ENCODE measurements at regions not wholly inside any gene's neighbourhood (a gene's known extent, or its start where the extent isn't known, plus 50 kb on each side); places are given as distances from the start of the nearest gene placed in this dataset.

GRCh38 chr10:69718951-69719350 is 82.8 kb upstream of the COL13A1 start:
- no peaks in the 10 kb centered on the region for H3K36me3 ChIP-seq (ENCODE audit: control insufficient read depth, low read length)
- no peaks in the 10 kb centered on the region for H3K79me2 ChIP-seq (ENCODE audit: control insufficient read depth, low read length)
- H3K9me2 ChIP-seq (replicated peaks; ENCODE audit: control insufficient read depth, low read length) = no peaks in the 10 kb centered on the region
- no peaks in the 10 kb centered on the region for H3K9me3 ChIP-seq (ENCODE audit: control insufficient read depth, insufficient read depth, low read length)
- H3K27ac ChIP-seq (ENCODE audit: low read depth, low read length) = no peak overlapping the region
- no peaks in the 10 kb centered on the region for H4K20me1 ChIP-seq (ENCODE audit: control insufficient read depth, insufficient read depth, low read depth, low read length)
- H3K4me2 ChIP-seq (ENCODE audit: low read length) = no peak overlapping the region
- H3K4me1 ChIP-seq (ENCODE audit: control insufficient read depth, low read length) = no peaks in the 10 kb centered on the region
- TF ChIP-seq CTCF (IDR thresholded peaks at IDR 0.05; ENCODE audit: low read depth, low read length, poor library complexity, severe bottlenecking) (no peak), EZH2phosphoT487 (IDR thresholded peaks at IDR 0.05; ENCODE audit: borderline replicate concordance, low read length) (no peak)
- no peak overlapping the region for H3K4me3 ChIP-seq (ENCODE audit: low read length)
- no peaks in the 10 kb centered on the region for H3F3A ChIP-seq (ENCODE audit: control insufficient read depth, insufficient read depth)
- no peaks in the 10 kb centered on the region; the same call in 1 of the 2 replicates for H3K27me3 ChIP-seq (ENCODE audit: control insufficient read depth, low read length)

- Histone ChIP-seq H3K4me2 (ENCODE audit: low read length) (no peak overlapping the region), H3K27me3 (ENCODE audit: control insufficient read depth, low read length) (no peaks in the 10 kb centered on the region; the same call in 1 of the 2 replicates), H3K4me3 (ENCODE audit: low read length) (no peak overlapping the region), H3K9me3 (ENCODE audit: control insufficient read depth, insufficient read depth, low read length) (no peaks in the 10 kb centered on the region), H3K4me1 (ENCODE audit: control insufficient read depth, low read length) (no peaks in the 10 kb centered on the region), H3K27ac (ENCODE audit: low read depth, low read length) (no peak overlapping the region), H3K9me2 (replicated peaks; ENCODE audit: control insufficient read depth, low read length) (no peaks in the 10 kb centered on the region), H3F3A (ENCODE audit: control insufficient read depth, insufficient read depth) (no peaks in the 10 kb centered on the region), H3K79me2 (ENCODE audit: control insufficient read depth, low read length) (no peaks in the 10 kb centered on the region), H4K20me1 (ENCODE audit: control insufficient read depth, insufficient read depth, low read depth, low read length) (no peaks in the 10 kb centered on the region), H3K36me3 (ENCODE audit: control insufficient read depth, low read length) (no peaks in the 10 kb centered on the region)
- TF ChIP-seq CTCF (IDR thresholded peaks at IDR 0.05; ENCODE audit: low read depth, low read length, poor library complexity, severe bottlenecking) (no peak), EZH2phosphoT487 (IDR thresholded peaks at IDR 0.05; ENCODE audit: borderline replicate concordance, low read length) (no peak)
These were observed 79.9 kb upstream of the COL13A1 start for GRCh38 chr10:69721690-69722310.

GRCh38 chr10:69723653-69724052 is 78.1 kb upstream of the COL13A1 start:
- Histone ChIP-seq H3K4me1 (ENCODE audit: control insufficient read depth, low read length) (no peaks in the 10 kb centered on the region), H3K27me3 (ENCODE audit: control insufficient read depth, low read length) (no peaks in the 10 kb centered on the region), H3K9me3 (ENCODE audit: control insufficient read depth, insufficient read depth, low read length) (no peaks in the 10 kb centered on the region), H3K36me3 (ENCODE audit: control insufficient read depth, low read length) (no peaks in the 10 kb centered on the region), H3K4me3 (ENCODE audit: low read length) (no peak overlapping the region), H3K27ac (ENCODE audit: low read depth, low read length) (no peak overlapping the region), H3K9me2 (replicated peaks; ENCODE audit: control insufficient read depth, low read length) (no peaks in the 10 kb centered on the region), H3K79me2 (ENCODE audit: control insufficient read depth, low read length) (no peaks in the 10 kb centered on the region), H4K20me1 (ENCODE audit: control insufficient read depth, insufficient read depth, low read depth, low read length) (no peaks in the 10 kb centered on the region), H3K4me2 (ENCODE audit: low read length) (no peak overlapping the region), H3F3A (ENCODE audit: control insufficient read depth, insufficient read depth) (no peaks in the 10 kb centered on the region)
- TF ChIP-seq EZH2phosphoT487 (IDR thresholded peaks at IDR 0.05; ENCODE audit: borderline replicate concordance, low read length) (no peak), CTCF (IDR thresholded peaks at IDR 0.05; ENCODE audit: low read depth, low read length, poor library complexity, severe bottlenecking) (no peak)
